ENCODE measurements at regions not wholly inside any gene's neighbourhood (a gene's known extent, or its start where the extent isn't known, plus 50 kb on each side); places are given as distances from the start of the nearest gene placed in this dataset.

DNA sequence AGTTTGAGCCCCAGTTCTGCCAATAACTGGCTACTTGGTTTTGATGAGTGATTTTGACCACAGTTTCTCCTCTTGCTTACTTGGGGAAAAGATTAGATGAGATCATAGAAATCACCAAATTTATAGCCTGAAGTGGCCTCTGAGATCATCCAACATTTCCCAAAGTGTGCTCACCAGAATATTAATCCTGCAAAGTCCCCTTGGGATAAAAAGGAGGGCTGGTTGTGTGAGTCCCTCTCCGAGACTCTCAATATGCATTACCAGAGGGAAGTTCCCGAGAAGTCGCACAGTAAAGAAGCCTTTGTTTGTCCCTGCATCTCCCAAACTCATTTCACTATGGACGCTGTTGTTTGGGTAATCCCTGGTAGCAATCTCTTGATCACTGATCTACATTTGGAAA is 88.4 kb upstream of the ADRA1B start:
- in situ Hi-C loops (cut with HindIII; ENCODE audit: low pct_ligation_motif_present, low pct_unique_long_range_greater_than_20kb, low sequenced_read_pairs): no loop called here
- no peak for DNase-seq

DNA sequence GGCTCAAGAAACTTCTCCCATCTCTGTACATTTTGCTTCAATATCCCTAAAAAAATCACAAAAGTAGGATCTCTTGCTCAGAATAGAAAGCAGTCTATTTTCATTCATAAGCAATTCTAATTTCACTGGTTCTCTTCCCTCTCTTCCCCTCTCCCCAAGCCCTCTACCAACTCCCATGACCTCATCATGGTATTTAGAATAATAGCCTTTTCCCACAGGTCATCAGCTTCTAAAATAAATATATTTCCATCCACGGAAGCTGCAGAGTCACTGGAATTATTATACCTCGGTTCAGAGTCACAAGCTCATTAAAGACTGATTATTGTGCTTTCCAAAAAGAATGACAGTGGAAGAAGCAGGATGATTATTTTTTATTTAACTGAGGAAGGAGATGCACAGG is 84.2 kb upstream of the ADRA1B start:
- in situ Hi-C loops (cut with HindIII; ENCODE audit: low pct_ligation_motif_present, low pct_unique_long_range_greater_than_20kb, low sequenced_read_pairs): no loop called here
- no peak for DNase-seq

DNA sequence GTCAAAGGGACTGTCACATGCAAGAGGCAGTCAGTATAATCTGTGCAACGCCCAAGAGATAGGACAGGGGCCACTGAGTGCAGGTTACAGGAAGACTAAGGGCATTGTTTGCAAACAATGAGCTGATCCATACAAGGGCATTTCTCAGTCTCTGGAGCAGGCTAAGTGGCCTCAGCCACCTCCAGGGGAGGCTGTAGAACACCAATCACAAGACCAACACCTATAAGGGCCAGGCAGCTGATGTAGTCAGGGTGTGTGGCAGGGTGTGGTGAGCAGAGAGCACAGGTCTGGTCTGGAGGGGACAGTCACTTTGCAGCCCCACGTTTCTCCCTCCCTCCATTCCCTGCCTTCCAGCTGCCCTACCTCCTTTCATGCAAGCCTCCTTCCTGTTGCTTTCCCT is 83.2 kb upstream of the ADRA1B start:
- in situ Hi-C loops (cut with HindIII; ENCODE audit: low pct_ligation_motif_present, low pct_unique_long_range_greater_than_20kb, low sequenced_read_pairs): no loop called here
- DNase-seq: no peak

DNA sequence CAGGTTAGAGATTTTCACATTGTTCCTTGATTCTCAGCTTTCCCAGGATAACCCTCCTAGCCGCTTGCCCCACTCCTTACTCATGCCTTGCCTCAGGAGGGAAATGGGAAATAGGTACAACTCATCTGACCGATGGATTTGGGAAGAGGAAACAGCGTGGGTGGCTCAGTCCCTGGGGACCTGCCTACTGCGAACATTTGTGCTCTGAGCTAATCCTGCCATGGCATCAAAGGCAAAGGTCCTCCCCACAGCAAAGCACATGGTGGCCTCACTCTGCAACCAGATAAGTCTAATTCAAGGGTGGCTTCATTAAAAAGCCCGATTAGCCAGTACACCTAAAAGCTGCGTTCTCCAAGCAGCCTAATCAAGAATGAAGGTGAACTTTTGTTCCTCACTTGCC is 82.4 kb upstream of the ADRA1B start:
- in situ Hi-C loops (cut with HindIII; ENCODE audit: low pct_ligation_motif_present, low pct_unique_long_range_greater_than_20kb, low sequenced_read_pairs): no loop called here
- DNase-seq: no peak

DNA sequence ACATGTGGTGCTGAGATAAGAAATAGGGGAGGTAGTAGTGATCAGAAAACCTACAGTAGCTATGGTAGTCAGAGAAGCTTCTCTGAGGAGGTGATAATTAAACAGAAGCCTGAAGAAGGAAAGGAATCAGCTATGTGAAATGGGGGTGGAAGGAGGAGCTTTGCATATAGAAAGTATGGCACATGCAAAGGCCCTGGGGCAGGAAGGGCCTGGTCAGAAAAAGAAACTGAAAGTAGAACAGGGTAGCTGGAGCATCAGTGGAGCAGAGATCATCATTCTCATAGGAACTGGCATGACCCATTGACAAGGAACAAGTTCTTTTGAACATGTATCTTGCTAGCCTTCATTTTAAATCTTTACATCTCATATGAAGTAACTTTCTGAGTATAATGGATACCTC is 80.7 kb upstream of the ADRA1B start:
- no peak for DNase-seq
- in situ Hi-C loops (cut with HindIII; ENCODE audit: low pct_ligation_motif_present, low pct_unique_long_range_greater_than_20kb, low sequenced_read_pairs): no loop called here

DNA sequence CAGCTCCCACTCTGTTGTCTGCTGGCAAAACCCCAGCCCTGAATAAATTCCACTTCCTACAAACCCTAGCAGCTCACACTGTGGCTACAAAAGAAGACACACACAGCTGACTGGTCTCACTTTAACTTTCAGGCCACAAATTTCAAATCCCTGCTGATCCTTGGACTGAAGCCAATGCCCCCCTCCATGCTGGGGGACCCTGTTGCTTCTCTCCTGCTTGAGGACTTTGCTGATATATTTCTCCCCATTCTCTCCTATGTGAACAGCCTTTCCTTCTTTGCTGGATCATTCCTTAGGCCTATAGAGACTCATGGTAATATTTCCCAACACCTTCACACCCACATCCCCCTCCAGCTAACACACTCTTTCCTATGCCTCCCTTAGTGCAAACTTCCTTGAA is 79.6 kb upstream of the ADRA1B start:
- in situ Hi-C loops (cut with HindIII; ENCODE audit: low pct_ligation_motif_present, low pct_unique_long_range_greater_than_20kb, low sequenced_read_pairs): no loop called here

DNA sequence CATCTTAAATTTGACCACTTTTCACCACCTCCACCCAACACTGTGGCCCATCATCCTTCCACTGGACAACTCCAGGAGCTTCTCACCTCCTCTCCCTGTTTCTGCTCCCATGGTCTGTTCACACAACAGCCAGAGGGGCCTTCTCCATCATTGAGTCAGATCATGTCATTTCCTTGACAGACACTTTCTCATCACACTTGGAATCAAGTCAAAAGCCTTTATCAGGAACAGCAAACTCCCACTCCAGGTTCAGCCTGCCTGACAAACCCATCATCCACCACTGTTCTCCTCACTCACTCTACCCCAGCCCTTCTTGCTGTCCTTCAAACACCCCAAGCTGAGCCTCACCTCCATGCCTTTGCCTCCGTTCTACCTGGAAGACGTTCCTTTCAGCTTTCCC is 78.4 kb upstream of the ADRA1B start:
- in situ Hi-C loops (cut with HindIII; ENCODE audit: low pct_ligation_motif_present, low pct_unique_long_range_greater_than_20kb, low sequenced_read_pairs): no loop called here
- DNase-seq: no peak

More for the DNA sequence above, 79.6 kb upstream of the ADRA1B start:
- no peak for DNase-seq

DNA sequence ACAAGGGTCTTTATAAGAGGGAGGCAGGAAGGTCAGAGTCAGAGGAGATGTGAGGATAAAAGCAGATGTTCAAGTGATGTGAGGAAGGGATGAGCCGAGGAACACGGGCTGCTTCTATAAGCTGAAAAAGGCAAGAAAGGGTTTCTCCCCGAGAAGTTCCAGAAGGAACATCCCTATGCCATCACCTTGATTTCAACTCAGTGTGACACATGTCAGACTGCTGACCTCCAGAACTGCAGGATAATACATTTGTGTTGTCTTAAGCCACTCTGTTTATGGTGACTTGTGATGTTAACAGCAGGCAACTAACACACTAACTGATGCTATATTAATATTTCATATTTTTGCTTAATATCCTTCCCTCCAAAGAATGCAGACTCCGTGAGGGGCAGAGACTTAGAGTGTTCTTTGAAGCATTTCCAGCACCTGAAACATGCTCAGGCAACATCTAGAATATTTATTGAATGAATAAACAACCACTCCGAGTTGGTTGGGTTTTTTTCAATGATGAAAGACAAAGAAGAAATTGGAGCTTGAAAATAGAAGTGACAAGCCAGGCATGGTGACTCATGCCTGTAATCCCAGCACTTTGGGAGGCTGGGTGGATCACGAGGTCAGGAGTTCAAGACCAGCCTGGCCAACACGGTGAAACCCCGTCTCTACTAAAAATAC is 77.6 kb upstream of the ADRA1B start:
- DNase-seq: no peak
- in situ Hi-C loops (cut with HindIII; ENCODE audit: low pct_ligation_motif_present, low pct_unique_long_range_greater_than_20kb, low sequenced_read_pairs): no loop called here

DNA sequence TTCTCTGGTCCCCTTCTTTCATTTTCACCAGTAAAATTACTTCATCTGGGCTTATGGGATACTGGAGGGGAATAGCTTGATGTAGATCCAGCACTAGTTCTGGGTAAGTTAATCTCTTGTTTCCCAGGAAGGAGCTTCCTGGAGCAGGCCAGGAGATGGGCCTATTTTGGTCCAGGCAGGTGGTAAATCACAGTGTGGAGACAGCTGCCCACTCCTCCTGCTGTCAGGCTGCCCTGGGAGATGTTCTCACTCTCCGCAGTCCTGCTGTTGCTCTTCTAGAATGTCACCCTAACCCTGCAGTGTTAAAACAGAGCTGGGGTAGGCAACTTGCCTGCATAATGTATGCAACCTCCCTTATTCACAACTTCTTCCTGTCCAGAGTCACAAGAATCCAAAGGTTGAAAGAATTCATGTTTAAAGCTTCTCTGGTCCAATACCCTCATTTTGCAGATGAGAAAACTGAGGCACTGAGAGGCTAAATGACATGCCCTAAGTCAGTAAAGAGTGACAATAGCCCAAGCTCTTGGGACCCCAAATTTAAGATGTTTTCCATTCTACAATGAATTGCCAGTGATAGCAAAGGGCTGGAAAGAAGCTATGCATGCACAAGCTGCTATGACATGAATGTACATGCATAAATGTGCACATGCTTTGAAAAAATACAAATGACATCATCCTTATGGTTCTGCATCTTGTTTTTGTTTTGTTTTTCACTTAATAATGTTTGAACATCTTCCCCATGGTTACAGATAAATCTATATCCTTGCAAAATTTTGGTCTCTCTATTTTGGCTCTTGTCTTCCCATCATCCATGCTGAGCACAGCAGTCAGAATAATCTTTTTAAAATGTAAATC is 71.8 kb upstream of the ADRA1B start:
- DNase-seq: no peak
- in situ Hi-C loops (cut with HindIII; ENCODE audit: low pct_ligation_motif_present, low pct_unique_long_range_greater_than_20kb, low sequenced_read_pairs): no loop called here

DNA sequence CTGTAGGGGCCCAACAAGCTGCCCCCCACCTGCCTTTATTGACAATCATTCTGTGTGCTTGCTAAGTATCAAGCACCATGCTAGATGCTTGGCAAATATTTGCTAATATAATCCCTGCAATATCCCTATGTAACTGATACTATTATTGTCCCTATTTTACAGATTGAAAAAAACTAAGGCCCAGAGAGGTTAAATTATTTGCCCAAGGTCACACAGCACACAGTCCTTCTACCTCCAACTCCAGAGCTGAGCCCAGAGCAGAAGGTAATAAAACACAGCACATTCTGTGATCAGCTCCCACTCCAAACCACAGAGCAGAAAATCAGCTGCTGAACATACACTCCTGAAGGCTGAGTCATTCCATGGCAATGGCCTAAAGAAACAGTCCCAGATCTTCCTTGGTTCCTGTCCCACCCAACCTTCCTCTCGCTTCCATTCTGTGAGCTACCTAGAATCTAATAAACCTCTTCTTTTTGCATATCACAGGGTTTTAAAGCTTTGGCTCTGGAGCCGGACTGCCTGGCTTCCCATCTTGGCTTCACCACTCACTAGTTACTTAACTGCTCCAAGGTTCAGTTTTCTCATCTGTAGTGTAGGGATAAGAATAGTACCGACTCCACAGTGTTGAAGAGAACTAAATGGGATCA is 66.7 kb upstream of the ADRA1B start:
- in situ Hi-C loops (cut with HindIII; ENCODE audit: low pct_ligation_motif_present, low pct_unique_long_range_greater_than_20kb, low sequenced_read_pairs): no loop called here
- peak; percentile 87 for DNase-seq

DNA sequence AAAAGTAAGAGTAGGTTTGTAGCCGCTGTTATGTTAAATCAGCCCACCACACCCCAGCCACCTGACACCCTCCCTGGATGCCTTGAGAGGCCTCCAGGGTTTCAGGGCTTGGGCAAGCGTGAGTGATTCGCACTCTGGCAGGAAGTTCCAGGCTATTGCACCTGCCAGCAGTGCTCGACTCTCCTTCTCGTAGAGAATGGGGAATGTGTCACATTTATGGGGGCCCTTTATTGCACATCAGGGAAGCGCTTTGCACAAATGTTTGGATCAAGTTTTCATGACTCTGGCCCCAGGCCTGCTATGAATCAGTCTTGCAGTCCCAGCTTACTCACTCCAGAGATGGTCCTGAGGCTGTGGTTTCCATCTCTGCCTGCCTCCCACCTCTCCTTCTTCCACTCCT is 66.1 kb upstream of the ADRA1B start:
- in situ Hi-C loops (cut with HindIII; ENCODE audit: low pct_ligation_motif_present, low pct_unique_long_range_greater_than_20kb, low sequenced_read_pairs): no loop called here
- DNase-seq: peak; percentile 88

DNA sequence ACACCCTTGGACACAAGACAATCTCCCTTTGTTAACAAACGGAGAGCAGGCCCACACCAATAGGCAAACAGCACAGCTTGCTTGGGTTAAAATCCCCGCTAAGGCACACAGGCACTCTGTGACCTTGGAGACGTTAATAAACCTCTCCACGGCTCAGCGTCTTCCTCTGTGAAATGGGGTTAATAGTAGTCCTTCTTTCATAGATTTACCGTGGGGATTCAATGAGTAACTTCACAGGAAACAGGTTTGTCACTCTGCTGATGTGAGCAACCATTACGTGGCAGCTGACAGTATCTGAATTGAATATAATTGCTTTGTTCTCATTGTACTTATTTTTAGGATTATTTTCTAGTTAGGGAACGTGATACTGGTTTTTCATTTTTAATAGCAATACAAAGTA is 65.2 kb upstream of the ADRA1B start:
- in situ Hi-C loops (cut with HindIII; ENCODE audit: low pct_ligation_motif_present, low pct_unique_long_range_greater_than_20kb, low sequenced_read_pairs): no loop called here
- peak; percentile 19 for DNase-seq

DNA sequence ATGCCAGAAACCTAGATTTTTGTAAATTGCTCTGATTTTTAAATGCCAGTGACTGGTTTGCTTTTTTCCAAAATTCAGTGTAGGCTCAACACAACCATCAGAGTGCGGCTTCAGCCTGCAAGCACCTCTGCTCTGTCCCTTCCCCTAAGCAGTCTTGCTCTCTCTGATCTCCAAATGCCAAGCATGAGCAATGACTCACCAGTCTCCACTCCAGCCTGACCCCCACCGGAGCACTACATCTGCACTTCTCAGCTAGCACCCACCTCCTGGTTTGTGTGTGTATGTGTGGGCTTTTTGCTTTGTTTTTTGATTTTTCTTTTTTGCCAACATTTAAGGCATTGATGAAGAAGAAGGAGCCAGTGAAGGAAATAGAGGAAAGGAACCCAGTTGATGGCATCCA is 61.4 kb upstream of the ADRA1B start:
- in situ Hi-C loops (cut with HindIII; ENCODE audit: low pct_ligation_motif_present, low pct_unique_long_range_greater_than_20kb, low sequenced_read_pairs): no loop called here
- DNase-seq: peak; percentile 33

DNA sequence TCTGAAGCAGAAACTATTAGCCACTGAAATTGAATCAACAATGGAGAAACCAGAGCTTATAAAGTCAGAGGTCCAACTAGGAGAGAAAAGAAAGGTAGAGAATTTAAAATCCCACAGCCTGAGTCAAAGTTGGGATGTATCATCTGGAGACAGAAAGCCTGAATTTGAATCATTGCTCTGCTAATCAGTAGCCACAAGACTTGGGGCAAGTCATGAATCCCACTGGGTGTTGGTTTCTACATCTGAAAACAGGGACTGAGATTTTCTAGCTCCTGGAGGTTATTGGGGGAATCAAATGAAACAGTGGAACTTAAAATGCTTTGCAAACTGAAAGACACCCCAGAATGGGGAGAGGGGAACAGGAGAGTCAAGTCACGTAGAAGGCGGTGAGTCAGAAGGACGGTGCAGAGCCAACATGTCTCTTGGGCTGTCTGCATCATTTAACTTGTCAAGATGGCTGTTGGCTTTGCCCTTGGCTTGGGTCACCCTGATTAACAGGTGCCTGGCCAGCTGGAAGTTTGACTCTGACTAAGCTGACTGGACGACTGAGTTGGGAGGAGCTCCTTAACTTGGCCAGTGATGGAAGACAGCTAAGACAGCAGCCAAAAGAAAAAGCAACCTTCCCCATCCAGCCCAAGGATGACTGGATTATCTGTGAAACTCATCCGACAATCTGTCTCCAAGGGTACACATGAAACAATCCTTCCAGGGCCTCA is 60.6 kb upstream of the ADRA1B start:
- in situ Hi-C loops (cut with HindIII; ENCODE audit: low pct_ligation_motif_present, low pct_unique_long_range_greater_than_20kb, low sequenced_read_pairs): no loop called here
- DNase-seq: no peak

DNA sequence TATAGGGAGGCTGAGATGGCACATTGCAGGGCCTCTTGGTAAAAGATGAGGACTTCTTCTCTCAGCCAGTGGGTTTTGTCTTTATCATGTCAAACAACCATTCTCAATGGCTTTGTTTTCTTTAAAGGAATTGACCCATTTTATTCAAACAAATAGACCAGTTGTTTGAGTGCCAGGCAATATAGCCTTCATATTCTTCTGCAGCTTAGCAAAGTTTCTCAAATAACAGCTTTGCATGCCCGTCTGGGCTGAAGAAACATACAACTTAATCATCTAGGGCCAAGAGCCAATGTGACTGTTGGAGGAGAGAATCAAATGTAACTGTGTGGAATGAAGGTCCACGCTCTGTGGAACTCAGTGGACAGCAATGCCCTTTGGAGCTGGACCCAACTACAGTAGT is 57.4 kb upstream of the ADRA1B start:
- in situ Hi-C loops (cut with HindIII; ENCODE audit: low pct_ligation_motif_present, low pct_unique_long_range_greater_than_20kb, low sequenced_read_pairs): no loop called here
- DNase-seq: no peak

DNA sequence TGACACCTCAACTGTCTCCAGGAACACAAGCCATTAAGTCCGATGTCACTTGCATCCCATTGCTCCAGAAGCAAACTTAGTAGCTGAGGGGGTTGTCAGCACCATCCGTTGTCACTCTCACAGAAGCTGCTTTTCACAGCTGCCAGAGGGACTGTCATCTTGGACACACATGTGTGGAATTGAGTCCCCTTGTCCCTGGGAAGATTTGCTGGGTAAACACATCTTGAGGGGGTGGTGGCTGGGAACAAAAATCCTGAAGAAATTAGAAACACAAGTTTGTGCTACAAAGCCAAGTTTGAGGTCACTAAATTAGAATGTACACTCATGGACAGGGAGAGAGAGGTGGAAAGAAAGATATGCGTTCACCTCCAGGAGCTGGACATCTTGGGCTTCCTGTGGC is 55.2 kb upstream of the ADRA1B start:
- in situ Hi-C loops (cut with HindIII; ENCODE audit: low pct_ligation_motif_present, low pct_unique_long_range_greater_than_20kb, low sequenced_read_pairs): no loop called here
- no peak for DNase-seq

DNA sequence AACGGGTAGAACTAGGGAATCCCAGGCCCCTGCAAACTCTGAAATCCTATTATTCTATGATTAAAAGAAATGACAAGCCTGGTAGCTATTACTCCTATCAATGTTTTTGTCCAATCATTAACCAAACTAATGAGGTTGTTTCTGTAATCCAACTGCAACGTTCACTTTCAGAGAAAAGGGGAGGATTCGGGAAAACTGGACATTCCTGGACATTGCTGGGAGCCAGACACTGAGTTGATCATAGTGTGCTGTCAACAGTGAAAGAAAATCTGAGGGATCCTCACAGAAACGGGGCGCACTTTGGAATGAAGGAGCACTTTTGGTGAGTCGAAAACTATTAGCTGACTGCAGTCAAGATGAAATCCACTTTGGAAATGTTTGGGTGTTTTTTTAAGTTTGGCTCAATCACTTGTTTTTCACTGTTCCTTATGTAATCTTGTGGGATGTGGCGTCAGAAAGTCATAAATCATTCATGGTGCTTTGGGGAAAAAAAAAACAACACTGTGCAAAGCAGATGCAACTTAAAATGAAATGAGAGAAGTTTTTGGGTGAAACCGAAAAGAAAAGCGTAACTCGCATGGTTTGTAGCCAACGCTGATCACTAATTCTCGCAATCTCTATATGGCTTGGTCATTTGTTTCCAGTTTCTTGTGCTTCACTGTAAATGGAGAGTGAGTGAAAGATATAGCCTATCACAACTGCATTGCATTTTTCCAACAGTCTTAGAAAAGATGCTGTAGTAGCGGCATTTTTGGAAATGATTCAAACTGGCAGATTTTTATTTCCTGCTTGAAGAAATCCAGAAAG is 51.2 kb upstream of the ADRA1B start:
- in situ Hi-C loops (cut with HindIII; ENCODE audit: low pct_ligation_motif_present, low pct_unique_long_range_greater_than_20kb, low sequenced_read_pairs): no loop called here
- DNase-seq: no peak

DNA sequence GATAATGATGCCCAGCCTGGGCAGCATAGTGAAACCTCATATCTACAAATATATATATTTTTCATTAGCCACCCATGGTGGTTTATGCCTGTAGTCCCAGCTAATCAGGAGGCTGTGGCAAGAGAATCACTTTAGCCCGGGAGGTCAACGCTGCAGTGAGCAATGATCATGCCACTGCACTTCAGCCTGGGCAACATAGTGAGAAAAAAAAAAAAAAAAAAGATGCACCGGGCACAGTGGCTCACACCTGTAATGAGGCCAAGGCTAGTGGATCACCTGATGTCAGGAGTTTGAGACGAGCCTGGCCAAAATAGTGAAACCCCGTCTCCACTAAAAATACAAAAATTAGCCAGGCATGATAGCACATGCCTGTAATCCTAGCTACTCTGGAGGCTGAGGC is 50.2 kb upstream of the ADRA1B start:
- in situ Hi-C loops (cut with HindIII; ENCODE audit: low pct_ligation_motif_present, low pct_unique_long_range_greater_than_20kb, low sequenced_read_pairs): no loop called here
- no peak for DNase-seq
